ENCODE measurements at regions not wholly inside any gene's neighbourhood (a gene's known extent, or its start where the extent isn't known, plus 50 kb on each side); places are given as distances from the start of the nearest gene placed in this dataset.

GRCh38 chr3:25053360-25053759 is 374.7 kb upstream of the RARB start:
- H3K4me3 ChIP-seq (ENCODE audit: low read depth, low read length), result no peak overlapping the region
- TF ChIP-seq CTCF (IDR thresholded peaks at IDR 0.05; ENCODE audit: low read depth, low read length), result no peak

- TF ChIP-seq CTCF (IDR thresholded peaks at IDR 0.05; ENCODE audit: low read depth, low read length), result no peak
- H3K4me3 ChIP-seq (ENCODE audit: low read depth, low read length), result no peak overlapping the region
These were observed 371.9 kb upstream of the RARB start for GRCh38 chr3:25056036-25056755.

GRCh38 chr3:25056803-25057351 is 371.2 kb upstream of the RARB start:
- H3K4me3 ChIP-seq (ENCODE audit: low read depth, low read length), result no peak overlapping the region
- TF ChIP-seq CTCF (IDR thresholded peaks at IDR 0.05; ENCODE audit: low read depth, low read length), result no peak

GRCh38 chr3:25057379-25057778 is 370.7 kb upstream of the RARB start:
- no peak overlapping the region for H3K4me3 ChIP-seq (ENCODE audit: low read depth, low read length)
- TF ChIP-seq CTCF (IDR thresholded peaks at IDR 0.05; ENCODE audit: low read depth, low read length), result no peak

- TF ChIP-seq CTCF (IDR thresholded peaks at IDR 0.05; ENCODE audit: low read depth, low read length), result no peak
- no peak overlapping the region for H3K4me3 ChIP-seq (ENCODE audit: low read depth, low read length)
These were observed 363.4 kb upstream of the RARB start for GRCh38 chr3:25064681-25065080.

GRCh38 chr3:25069970-25070369 is 358.1 kb upstream of the RARB start:
- TF ChIP-seq CTCF (IDR thresholded peaks at IDR 0.05; ENCODE audit: low read depth, low read length), result no peak
- no peak overlapping the region for H3K4me3 ChIP-seq (ENCODE audit: low read depth, low read length)

- TF ChIP-seq CTCF (IDR thresholded peaks at IDR 0.05; ENCODE audit: low read depth, low read length), result no peak
- H3K4me3 ChIP-seq (ENCODE audit: low read depth, low read length), result no peak overlapping the region
These were observed 356.2 kb upstream of the RARB start for GRCh38 chr3:25071846-25072245.

Measured in WI38 (cell line).